Panc1 (cell line): ENCODE measurements at regions not wholly inside any gene's neighbourhood (a gene's known extent, or its start where the extent isn't known, plus 50 kb on each side); places are given as distances from the start of the nearest gene placed in this dataset.

Source experiments
- ATAC-seq: fragments of 200-7000 bp; cut with Tn5 transposase; 2 replicates; pipeline ENCODE4 v1.9.1; 2020; ENCODE audit warnings: mild to moderate bottlenecking, moderate library complexity
- BruUV-seq: library from RNA; stranded (reverse); fragments of 400-500 nt; replicated peaks from 2 replicates; lab custom pipeline; 2021; lab: Mats Ljungman, UMichigan
- CTCF ChIA-PET: fragments of 300-600 bp; sonication (Branson Sonifier 250); formaldehyde crosslinking; loops from one replicate; lab custom pipeline; 2022; ENCODE audit warnings: antibody characterized with exemption; lab: Charles Lee
- POLR2A ChIA-PET: fragments of 300-600 bp; sonication (Branson Sonifier 250); formaldehyde crosslinking; loops from one replicate; lab custom pipeline; 2022; ENCODE audit warnings: antibody characterized with exemption; lab: Charles Lee
- DNase-seq: peaks from one replicate; pipeline ENCODE4 v3.0.0-alpha.2; 2010; ENCODE audit warnings: low read depth, low spot score
- H3K27ac ChIP-seq: 2 replicates; pipeline ENCODE4 v1.5.1; 2011; ENCODE audit warnings: mild to moderate bottlenecking, low read length, inconsistent platforms
- H3K27me3 ChIP-seq: fragments of 200-500 bp; sonication (Bioruptor generic); 2 replicates; pipeline ENCODE4 v1.6.0; 2014; ENCODE audit warnings: low read length, inconsistent platforms; ENCODE audit not compliant: control insufficient read depth, insufficient read depth
- H3K36me3 ChIP-seq: fragments of 200-500 bp; sonication (Bioruptor generic); 2 replicates; pipeline ENCODE4 v1.5.1; 2014; ENCODE audit warnings: inconsistent platforms, mild to moderate bottlenecking, low read length, moderate library complexity; ENCODE audit not compliant: control insufficient read depth, insufficient read depth
- H3K4me1 ChIP-seq: 2 replicates; pipeline ENCODE4 v1.5.1; 2011; ENCODE audit warnings: inconsistent platforms, mild to moderate bottlenecking, low read length, moderate library complexity; ENCODE audit not compliant: control insufficient read depth, insufficient read depth
- H3K4me3 ChIP-seq, 2 experiments: 2 replicates each; pipeline ENCODE4 v1.5.1; 2011 to 2012; ENCODE audit warnings: low read depth in 2 of 2, low read length in 2 of 2, mild to moderate bottlenecking in 2 of 2, inconsistent platforms in 1 of 2, moderate library complexity in 1 of 2
- H3K9me3 ChIP-seq: fragments of 200-500 bp; sonication (Bioruptor generic); 2 replicates; pipeline ENCODE4 v1.5.1; 2014; ENCODE audit warnings: low read depth, mild to moderate bottlenecking, inconsistent platforms, low read length, moderate library complexity; ENCODE audit not compliant: control insufficient read depth, insufficient read depth
- CTCF ChIP-seq: fragments of 450-650 bp; IDR thresholded peaks from 2 replicates; pipeline ENCODE4 v1.5.1; 2017; ENCODE audit warnings: mild to moderate bottlenecking
- POLR2AphosphoS5 ChIP-seq: IDR thresholded peaks from 2 replicates; pipeline ENCODE4 v1.6.1; 2012; ENCODE audit warnings: mild to moderate bottlenecking, low read depth, low read length, moderate library complexity
- SIN3A ChIP-seq: IDR thresholded peaks from 2 replicates; pipeline ENCODE4 v1.6.1; 2012; ENCODE audit warnings: low read depth, mild to moderate bottlenecking, low read length, moderate library complexity, borderline replicate concordance; ENCODE audit not compliant: insufficient read depth
- TCF7L2 ChIP-seq: IDR thresholded peaks from 2 replicates; pipeline ENCODE4 v1.6.1; 2011; ENCODE audit warnings: mild to moderate bottlenecking, low read depth, low read length, inconsistent platforms
- in situ Hi-C: cut with HindIII; loops from 2 replicates; pipeline ENCODE4 v1.10.0; 2016; ENCODE audit warnings: low sequenced_read_pairs, low pct_unique_long_range_greater_than_20kb
- intact Hi-C: fragments of 100-400 bp; cut with micrococcal nuclease; formaldehyde crosslinking; loops from one replicate; pipeline ENCODE4 v1.10.0; 2022; ENCODE audit not compliant: unreplicated experiment
- TF ChIP-seq, protein P1 (sequence below), 2 experiments: IDR thresholded peaks; 2 replicates each; pipeline ENCODE4 v1.6.1; 2011 to 2012; ENCODE audit warnings: low read depth in 2 of 2, control low read depth in 1 of 2, low read length in 1 of 2, mild to moderate bottlenecking in 1 of 2, moderate library complexity in 1 of 2; ENCODE audit not compliant: insufficient read depth in 1 of 2

GRCh38 chr11:23957314-23957713 is 539.5 kb upstream of the LUZP2 start:
- no TSS peak for BruUV-seq
- no peak for ATAC-seq
- no peak for DNase-seq
- no peak for TF ChIP-seq SIN3A
- no peak for TF ChIP-seq POLR2AphosphoS5
- no peak for TF ChIP-seq CTCF
- Histone ChIP-seq H3K4me1 (no peaks in the 10 kb centered on the region), H3K27me3 (no peaks in the 10 kb centered on the region), H3K9me3 (no peaks in the 10 kb centered on the region), H3K27ac (no peak overlapping the region), H3K36me3 (no peaks in the 10 kb centered on the region; the same call in 1 of the 2 replicates), H3K4me3 (no peak overlapping the region)
- POLR2A ChIA-PET: no interaction called here
- intact Hi-C loops (no loop called here), in situ Hi-C loops (no loop called here)
- CTCF ChIA-PET: no interaction called here

- in situ Hi-C loops: no loop called here
- TF ChIP-seq CTCF (no peak), TCF7L2 (no peak), SIN3A (no peak), POLR2AphosphoS5 (no peak)
- TF ChIP-seq, protein P1, sequence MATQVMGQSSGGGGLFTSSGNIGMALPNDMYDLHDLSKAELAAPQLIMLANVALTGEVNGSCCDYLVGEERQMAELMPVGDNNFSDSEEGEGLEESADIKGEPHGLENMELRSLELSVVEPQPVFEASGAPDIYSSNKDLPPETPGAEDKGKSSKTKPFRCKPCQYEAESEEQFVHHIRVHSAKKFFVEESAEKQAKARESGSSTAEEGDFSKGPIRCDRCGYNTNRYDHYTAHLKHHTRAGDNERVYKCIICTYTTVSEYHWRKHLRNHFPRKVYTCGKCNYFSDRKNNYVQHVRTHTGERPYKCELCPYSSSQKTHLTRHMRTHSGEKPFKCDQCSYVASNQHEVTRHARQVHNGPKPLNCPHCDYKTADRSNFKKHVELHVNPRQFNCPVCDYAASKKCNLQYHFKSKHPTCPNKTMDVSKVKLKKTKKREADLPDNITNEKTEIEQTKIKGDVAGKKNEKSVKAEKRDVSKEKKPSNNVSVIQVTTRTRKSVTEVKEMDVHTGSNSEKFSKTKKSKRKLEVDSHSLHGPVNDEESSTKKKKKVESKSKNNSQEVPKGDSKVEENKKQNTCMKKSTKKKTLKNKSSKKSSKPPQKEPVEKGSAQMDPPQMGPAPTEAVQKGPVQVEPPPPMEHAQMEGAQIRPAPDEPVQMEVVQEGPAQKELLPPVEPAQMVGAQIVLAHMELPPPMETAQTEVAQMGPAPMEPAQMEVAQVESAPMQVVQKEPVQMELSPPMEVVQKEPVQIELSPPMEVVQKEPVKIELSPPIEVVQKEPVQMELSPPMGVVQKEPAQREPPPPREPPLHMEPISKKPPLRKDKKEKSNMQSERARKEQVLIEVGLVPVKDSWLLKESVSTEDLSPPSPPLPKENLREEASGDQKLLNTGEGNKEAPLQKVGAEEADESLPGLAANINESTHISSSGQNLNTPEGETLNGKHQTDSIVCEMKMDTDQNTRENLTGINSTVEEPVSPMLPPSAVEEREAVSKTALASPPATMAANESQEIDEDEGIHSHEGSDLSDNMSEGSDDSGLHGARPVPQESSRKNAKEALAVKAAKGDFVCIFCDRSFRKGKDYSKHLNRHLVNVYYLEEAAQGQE (IDR thresholded peaks at IDR 0.05; ENCODE audit: insufficient read depth in 1 of 2, low read depth in 2 of 2, low read length in 1 of 2): no peak
- Histone ChIP-seq H3K27me3 (no peaks in the 10 kb centered on the region), H3K27ac (no peak overlapping the region), H3K4me3 (no peak overlapping the region), H3K36me3 (no peaks in the 10 kb centered on the region), H3K9me3 (no peaks in the 10 kb centered on the region), H3K4me1 (no peaks in the 10 kb centered on the region)
- intact Hi-C loops: no loop called here
- POLR2A ChIA-PET: interaction anchor here (0.6 kb wide), 1 partner anchor 33 kb away, joined by 3 read pairs; no protein-coding TSS in a partner anchor
- no TSS peak for BruUV-seq
- CTCF ChIA-PET: no interaction called here
- DNase-seq (no peak), ATAC-seq (no peak)
These were observed 537.4 kb upstream of the LUZP2 start for GRCh38 chr11:23959462-23959861.
